Smooth muscle cell (in vitro differentiated cells): ENCODE measurements at regions not wholly inside any gene's neighbourhood (a gene's known extent, or its start where the extent isn't known, plus 50 kb on each side); places are given as distances from the start of the nearest gene placed in this dataset.

Source experiments
- DNase-seq: peaks from one replicate; lab custom pipeline; 2025; ENCODE audit not compliant: unreplicated experiment; lab: John Stamatoyannopoulos, UW
- H2AFZ ChIP-seq: fragments of 200-600 bp; sonication (generic); 2 replicates; pipeline ENCODE4 v1.6.0; 2016; ENCODE audit warnings: antibody characterized with exemption, low read depth, mild to moderate bottlenecking
- H3F3A ChIP-seq: fragments of 200-600 bp; sonication (generic); 2 replicates; pipeline ENCODE4 v1.6.0; 2017; ENCODE audit warnings: antibody characterized with exemption, low read depth
- H3K27ac ChIP-seq: fragments of 200-600 bp; sonication (generic); 2 replicates; pipeline ENCODE4 v1.5.1; 2016; ENCODE audit warnings: low read depth, mild to moderate bottlenecking
- H3K27me3 ChIP-seq: fragments of 200-600 bp; sonication (generic); 2 replicates; pipeline ENCODE4 v1.6.1; 2016; ENCODE audit warnings: low read depth, mild to moderate bottlenecking
- H3K36me3 ChIP-seq: fragments of 200-600 bp; sonication (generic); 2 replicates; pipeline ENCODE4 v1.5.1; 2016; ENCODE audit warnings: low read depth
- H3K4me1 ChIP-seq: fragments of 200-600 bp; sonication (generic); 2 replicates; pipeline ENCODE4 v1.5.1; 2016; ENCODE audit warnings: low read depth
- H3K4me2 ChIP-seq: fragments of 200-600 bp; sonication (generic); 2 replicates; pipeline ENCODE4 v1.6.0; 2016; ENCODE audit warnings: mild to moderate bottlenecking
- H3K4me3 ChIP-seq: fragments of 200-600 bp; sonication (generic); 2 replicates; pipeline ENCODE4 v1.5.1; 2016; ENCODE audit warnings: mild to moderate bottlenecking
- H3K79me2 ChIP-seq: fragments of 200-600 bp; sonication (generic); 2 replicates; pipeline ENCODE4 v1.6.0; 2016; ENCODE audit warnings: low read depth, mild to moderate bottlenecking
- H3K9ac ChIP-seq: fragments of 200-600 bp; sonication (generic); 2 replicates; pipeline ENCODE4 v1.6.0; 2016; ENCODE audit warnings: low read depth
- H3K9me3 ChIP-seq: fragments of 200-600 bp; sonication (generic); replicated peaks from 2 replicates; pipeline ENCODE4 v1.5.1; 2016; ENCODE audit warnings: low read depth
- H4K20me1 ChIP-seq: fragments of 200-600 bp; sonication (generic); 2 replicates; pipeline ENCODE4 v1.6.0; 2016; ENCODE audit warnings: low read depth
- CTCF ChIP-seq: fragments of 200-600 bp; sonication (generic); IDR thresholded peaks from 2 replicates; pipeline ENCODE4 v1.5.1; 2017; ENCODE audit warnings: borderline replicate concordance, mild to moderate bottlenecking, antibody characterized with exemption; ENCODE audit not compliant: insufficient read depth, poor library complexity, severe bottlenecking
- WGBS: methylation state at CpG from one replicate; pipeline ENCODE4 v1.1.7; 2016; ENCODE audit warnings: low lambda C conversion rate; 5-methylcytosine and 5-hydroxymethylcytosine counted together

DNA sequence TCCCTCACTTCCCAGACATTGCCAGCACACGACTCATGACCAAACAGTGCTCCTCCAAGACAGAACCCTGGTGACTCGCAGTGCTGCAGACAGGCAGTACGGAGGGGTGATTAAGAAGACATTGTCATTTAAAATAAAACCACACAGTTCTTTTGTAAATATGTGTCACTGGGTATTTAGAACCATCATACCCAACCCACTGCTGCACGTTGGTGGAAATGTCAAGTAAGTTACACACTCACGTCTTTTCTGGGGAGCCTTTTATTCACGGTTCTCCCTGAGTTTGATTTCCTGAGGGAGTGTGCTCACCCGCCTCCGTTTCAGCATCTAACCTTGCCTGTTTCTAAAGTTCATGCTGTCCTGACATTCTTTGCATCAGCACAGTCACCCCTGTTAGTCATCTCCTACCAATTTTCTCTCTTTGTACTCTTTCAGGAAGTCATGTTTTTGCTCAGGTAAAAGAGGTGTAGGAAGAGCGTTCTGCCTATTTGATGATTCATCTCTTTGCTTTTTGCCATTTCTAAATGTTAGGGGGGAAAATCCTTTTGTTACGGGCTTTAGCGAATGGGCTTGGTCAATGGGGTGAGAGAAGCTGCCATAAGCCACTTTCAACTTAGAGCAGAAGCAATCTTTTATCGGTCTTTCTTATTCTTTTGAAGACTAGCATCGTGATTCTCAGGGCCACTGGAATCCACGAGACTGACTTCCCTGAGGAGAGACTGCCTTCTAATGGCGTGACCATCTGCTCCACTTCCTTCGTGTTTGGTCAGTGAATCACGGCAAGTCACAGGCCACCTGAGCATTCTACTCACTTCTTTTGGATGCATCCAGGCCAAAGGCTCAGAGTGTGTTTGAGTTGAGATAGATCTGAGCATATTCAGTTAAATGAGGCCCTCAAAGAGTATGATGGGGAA is 512.8 kb upstream of the JARID2 start:
- Histone ChIP-seq H3K27me3 (no peaks in the 10 kb centered on the region), H3K4me1 (peaks cover 16% of the 10 kb centered on the region), H3K4me3 (no peak overlapping the region), H3K9ac (peak overlapping the region; percentile 70), H3F3A (peaks cover 7% of the 10 kb centered on the region), H3K4me2 (peak overlapping the region; percentile 5), H2AFZ (no peak overlapping the region), H3K9me3 (no peaks in the 10 kb centered on the region), H3K36me3 (no peaks in the 10 kb centered on the region), H3K27ac (peak overlapping the region; percentile 88), H4K20me1 (no peaks in the 10 kb centered on the region), H3K79me2 (no peaks in the 10 kb centered on the region)
- TF ChIP-seq CTCF = no peak
- WGBS = 42% methylated on average over 17 of the region's 17 CpGs
- DNase-seq = no peak

DNA sequence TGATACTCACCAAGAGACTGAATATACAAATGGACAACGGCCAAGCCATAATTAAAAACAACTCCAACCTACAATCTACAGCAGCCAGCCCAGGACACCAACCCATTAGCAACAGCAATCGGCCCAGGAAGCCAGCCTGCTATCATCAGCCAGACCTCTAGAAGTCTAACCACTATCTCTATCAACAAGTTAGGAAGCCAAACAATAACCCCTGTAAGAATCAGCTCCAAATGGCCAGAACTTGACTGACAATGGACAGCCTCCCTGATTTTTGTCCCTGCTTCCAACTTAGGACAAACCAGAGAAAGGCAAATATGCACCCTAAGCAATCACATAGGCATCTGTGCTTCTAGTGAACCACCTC is 511.8 kb upstream of the JARID2 start:
- H3K4me2 ChIP-seq = peak overlapping the region; percentile 38
- DNase-seq = no peak
- H3K4me1 ChIP-seq = peaks cover 12% of the 10 kb centered on the region
- no peak overlapping the region for H2AFZ ChIP-seq
- no peaks in the 10 kb centered on the region for H3K36me3 ChIP-seq
- H3K4me3 ChIP-seq = no peak overlapping the region
- peak overlapping the region; percentile 70 for H3K9ac ChIP-seq
- peaks cover 7% of the 10 kb centered on the region for H3F3A ChIP-seq
- WGBS = 54% methylated on average over 2 of the region's 2 CpGs
- H3K9me3 ChIP-seq = no peaks in the 10 kb centered on the region
- H4K20me1 ChIP-seq = no peaks in the 10 kb centered on the region
- H3K27me3 ChIP-seq = no peaks in the 10 kb centered on the region
- no peak for TF ChIP-seq CTCF
- no peaks in the 10 kb centered on the region for H3K79me2 ChIP-seq
- H3K27ac ChIP-seq = peak overlapping the region; percentile 88

DNA sequence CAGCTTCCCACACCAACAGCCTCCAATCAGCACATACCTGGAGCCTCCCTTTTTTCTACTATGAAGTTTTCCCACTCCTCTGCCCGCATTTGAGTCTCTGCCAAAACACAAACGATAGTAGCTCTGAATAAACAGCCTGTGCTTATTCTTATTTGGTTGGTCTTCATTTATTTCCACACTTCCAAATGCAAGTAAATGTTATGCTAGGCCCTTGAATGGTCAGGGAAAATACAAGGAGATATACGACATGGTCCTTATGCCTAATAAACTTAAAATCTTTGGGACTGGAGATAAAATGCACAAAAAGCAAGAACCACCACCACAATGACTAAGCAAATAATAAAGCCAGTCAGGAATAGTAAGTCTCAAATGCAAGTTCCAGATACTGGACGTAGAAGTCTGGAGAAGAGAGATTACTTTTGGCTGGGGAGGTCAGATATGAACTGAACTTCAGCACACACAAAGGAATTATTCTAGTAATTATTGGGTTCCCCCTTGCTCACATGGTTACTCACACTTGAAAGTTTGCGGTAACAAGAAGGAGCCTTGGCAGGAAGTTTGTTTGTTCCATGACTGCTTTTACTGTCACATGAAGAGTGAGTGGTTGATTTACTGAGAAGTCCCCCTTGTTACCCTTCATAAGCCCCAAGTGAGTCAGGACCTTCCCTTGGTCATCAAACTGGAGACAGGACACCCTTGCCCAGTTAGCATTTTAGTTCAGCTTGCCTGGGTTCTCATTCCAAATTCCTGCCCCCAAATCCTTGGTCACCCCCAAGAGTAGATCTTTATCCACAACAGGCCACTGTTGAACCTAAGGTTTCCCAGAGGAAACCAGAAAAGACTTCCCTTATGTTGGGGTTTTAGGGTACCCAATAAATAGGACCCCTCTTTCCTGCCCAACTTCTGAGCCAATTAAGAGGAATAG is 511.2 kb upstream of the JARID2 start:
- peak overlapping the region; percentile 88 for H3K27ac ChIP-seq
- WGBS = 32% methylated on average over 5 of the region's 5 CpGs

More for the DNA sequence above, 511.2 kb upstream of the JARID2 start:
- Histone ChIP-seq H3K4me3 (no peak overlapping the region), H3K4me1 (peaks cover 6% of the 10 kb centered on the region), H2AFZ (no peak overlapping the region), H3K9me3 (no peaks in the 10 kb centered on the region), H3K4me2 (peak overlapping the region; percentile 38), H3F3A (peaks cover 7% of the 10 kb centered on the region), H3K79me2 (no peaks in the 10 kb centered on the region), H3K27me3 (no peaks in the 10 kb centered on the region), H3K9ac (peak overlapping the region; percentile 70), H4K20me1 (no peaks in the 10 kb centered on the region), H3K36me3 (no peaks in the 10 kb centered on the region)
- DNase-seq = no peak
- TF ChIP-seq CTCF = no peak
